LNCAP (cell line): ENCODE measurements at regions not wholly inside any gene's neighbourhood (a gene's known extent, or its start where the extent isn't known, plus 50 kb on each side); places are given as distances from the start of the nearest gene placed in this dataset.
A peak's percentile ranks its signal among the peaks of the same experiment; 100 is the strongest.

Experiments used
- TF ChIP-seq, protein P1 (sequence below): fragments of 450-650 bp; IDR thresholded peaks from 2 replicates; pipeline ENCODE4 v1.5.1; 2017; ENCODE audit warnings: mild to moderate bottlenecking

DNA sequence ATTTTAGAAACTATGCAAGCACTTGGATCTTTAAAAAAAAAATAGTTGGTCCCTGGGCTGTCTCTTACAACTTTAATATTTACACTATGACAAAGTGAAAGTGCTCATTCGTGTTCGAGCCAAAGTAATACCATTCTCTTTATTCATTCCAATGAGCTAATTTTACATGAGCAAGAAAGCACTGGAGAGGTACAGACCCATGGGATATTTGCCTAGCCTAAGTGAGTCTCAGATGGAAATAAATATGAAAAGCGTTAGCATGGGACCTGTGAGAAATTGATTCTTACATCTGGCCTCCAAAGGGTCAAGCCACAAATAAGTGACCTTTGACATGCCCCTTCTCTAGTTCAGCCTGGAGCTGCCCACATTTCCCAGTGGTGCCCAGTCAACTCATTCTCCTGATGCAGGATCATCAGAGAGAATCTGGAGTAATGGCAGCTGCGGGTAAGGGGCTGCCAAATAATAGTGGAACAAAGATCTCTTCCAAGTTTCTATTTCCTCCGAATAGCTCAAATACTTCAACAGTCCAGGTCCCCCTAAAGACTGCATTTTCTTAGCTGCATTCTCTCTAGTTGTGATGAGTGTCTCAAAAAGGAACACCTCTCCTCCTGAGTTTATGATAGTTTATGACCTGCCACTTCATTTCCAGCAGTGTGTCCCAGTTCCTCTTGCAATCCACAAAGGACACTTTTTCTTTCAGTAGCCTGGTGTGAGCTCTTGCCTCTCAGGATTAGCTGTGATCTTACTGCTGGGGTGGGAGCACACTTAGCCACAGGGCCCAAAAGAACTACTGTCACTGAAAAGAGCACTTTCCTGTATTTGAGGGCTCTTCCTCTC, 208.2 kb downstream of the DAD1 start:
- TF ChIP-seq, protein P1, sequence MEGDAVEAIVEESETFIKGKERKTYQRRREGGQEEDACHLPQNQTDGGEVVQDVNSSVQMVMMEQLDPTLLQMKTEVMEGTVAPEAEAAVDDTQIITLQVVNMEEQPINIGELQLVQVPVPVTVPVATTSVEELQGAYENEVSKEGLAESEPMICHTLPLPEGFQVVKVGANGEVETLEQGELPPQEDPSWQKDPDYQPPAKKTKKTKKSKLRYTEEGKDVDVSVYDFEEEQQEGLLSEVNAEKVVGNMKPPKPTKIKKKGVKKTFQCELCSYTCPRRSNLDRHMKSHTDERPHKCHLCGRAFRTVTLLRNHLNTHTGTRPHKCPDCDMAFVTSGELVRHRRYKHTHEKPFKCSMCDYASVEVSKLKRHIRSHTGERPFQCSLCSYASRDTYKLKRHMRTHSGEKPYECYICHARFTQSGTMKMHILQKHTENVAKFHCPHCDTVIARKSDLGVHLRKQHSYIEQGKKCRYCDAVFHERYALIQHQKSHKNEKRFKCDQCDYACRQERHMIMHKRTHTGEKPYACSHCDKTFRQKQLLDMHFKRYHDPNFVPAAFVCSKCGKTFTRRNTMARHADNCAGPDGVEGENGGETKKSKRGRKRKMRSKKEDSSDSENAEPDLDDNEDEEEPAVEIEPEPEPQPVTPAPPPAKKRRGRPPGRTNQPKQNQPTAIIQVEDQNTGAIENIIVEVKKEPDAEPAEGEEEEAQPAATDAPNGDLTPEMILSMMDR = no peak

DNA sequence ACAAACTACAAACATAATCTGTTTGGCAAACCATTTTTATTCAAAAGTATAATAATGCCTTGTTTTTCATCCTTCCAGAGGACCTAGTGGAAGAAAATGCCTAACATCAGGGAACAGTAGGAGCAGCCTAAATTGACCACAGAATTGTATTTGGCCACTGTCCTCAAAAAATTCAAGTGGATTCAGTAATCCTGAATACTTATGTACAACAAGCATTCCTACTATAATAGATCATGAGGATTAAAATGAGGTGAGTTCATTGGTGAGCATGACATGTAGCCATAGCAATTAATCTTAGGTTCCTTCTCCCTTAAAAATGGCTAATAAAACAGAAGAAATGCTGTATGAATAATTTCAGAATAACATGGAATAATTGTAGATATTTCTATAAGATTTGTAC, 209.3 kb downstream of the DAD1 start:
- TF ChIP-seq, protein P1 = no peak

DNA sequence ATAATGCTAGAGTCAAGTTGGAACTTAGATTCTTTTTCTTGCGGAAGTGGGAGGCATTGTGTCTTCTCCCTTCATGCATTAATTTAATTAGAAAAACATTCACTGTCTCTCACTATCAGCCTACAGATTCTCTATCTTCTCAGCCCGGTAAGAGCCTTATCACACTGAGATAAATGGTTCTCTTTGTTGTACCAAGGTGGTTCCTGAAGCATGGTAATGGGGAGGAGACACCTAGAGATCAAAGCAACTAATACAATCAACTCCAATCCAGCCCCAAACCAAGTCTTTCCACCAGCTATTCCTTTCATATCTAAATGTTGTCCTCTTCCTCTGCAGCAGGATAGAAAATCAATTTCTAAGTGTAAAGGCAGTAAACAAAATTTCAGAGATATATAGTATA, 210.8 kb downstream of the DAD1 start:
- TF ChIP-seq, protein P1 = no peak

DNA sequence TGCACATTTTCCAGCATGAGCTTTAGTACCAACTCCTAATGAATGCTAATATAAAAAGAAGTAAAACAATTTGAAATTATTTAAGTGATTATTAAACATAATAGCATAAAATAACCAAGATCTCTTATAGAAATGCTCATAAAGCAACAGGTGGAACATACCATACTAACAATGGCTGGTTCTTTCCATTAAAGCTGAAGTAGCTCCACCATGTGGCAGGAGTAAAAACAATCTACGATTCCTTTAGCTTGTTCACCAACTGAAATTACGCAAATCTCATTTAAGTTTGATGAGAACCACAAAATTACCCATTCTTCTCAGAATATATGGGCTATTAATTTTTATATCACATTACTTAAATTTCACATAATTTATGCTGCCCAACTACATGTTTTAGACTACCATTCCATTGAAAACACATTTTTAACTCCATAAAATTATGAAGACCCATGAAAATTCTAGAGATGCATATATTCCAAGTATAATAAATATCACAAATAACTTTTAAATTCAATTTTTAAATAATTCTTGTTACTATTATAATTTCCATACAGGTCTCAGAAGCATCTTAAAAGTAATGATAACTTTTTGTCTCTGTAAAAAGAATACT, 213.6 kb downstream of the DAD1 start:
- TF ChIP-seq, protein P1 = peak; percentile 70

DNA sequence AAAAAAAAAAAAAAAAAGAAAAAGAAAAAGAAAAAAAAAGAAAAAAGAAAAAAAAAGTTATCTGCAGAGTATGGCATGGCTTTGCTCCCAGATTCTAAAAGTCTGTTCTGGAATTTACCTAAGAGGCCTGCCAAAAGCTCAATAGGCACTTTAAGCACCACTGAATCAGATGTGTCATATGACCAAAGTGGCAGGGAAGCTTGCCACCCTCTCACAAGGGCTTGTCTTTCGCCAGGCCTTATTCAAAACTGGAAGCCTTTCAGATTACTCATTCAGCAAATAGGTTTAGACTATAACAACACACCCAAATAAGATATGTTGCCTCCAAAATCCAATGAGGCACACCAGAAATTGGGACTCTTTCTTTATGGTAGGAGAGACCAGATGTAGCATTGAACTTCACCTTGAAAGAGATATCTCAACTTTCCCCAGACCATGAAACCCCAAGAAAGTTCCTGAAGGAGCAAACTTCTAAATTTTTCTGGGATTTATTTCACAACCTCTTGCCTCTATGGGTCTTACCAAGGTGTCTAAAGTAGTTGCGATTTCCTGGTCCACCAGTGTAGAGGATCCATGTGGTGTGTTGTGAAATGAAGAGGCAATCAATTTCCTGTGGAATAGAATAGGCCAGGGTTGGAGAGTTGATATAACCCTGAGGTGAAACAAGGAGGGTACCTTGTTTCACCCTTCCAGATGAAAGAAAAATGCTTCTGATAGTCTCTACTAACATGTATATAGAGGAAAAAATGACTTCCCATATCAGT, 218.8 kb downstream of the DAD1 start:
- TF ChIP-seq, protein P1 = no peak

DNA sequence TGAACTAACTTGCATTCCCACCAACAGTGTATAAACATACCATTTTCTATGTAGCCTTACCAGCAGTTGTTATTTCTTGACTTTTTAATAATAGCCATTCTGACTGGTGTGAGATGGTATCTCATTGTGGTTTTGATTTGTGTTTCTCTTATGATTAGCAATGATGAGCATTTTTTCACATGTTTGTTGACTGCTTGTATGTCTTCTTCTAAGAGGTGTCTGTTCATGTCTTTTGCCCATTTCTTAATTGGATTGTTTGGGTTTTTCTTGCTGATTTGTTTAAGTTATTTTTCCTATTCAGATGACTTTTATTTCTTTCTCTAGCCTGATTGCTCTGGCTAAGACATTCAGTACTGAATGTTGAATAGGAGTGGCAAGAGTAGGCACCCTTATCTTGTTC, 230.3 kb downstream of the DAD1 start:
- TF ChIP-seq, protein P1 = no peak

DNA sequence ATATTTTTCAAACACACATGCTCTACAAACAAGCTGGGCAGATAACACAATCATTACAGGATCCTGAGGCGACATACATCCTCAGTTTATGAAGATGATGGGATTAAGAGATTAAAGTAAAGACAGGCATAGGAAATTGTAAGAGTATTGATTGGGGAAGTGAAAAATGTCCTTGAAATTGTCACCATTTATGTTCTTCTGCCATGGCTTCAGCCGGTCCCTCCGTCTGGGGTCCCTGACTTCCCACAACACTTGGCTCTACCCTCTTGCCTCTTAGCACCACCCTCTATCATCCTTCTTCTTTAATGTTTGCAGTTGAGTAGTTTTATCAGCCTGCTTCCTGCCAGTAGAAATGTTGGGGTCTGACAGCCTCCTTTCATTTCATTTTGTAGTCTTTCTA, 244.4 kb downstream of the DAD1 start:
- TF ChIP-seq, protein P1 = no peak
